ENCODE measurements at regions not wholly inside any gene's neighbourhood (a gene's known extent, or its start where the extent isn't known, plus 50 kb on each side); places are given as distances from the start of the nearest gene placed in this dataset.

GRCh38 chr11:100593291-100593690 is 93.8 kb upstream of the ARHGAP42 start:
- Histone ChIP-seq H4K20me1 (ENCODE audit: insufficient read depth) (no peaks in the 10 kb centered on the region), H3K9me3 (ENCODE audit: insufficient read depth, low read depth) (0 out of 2 replicates have a peak, but pooled peaks cover 6% of the 10 kb centered on the region), H3K9me2 (ENCODE audit: insufficient read depth) (no peaks in the 10 kb centered on the region), H3K27ac (no peak overlapping the region), H3K36me3 (ENCODE audit: low read depth) (no peaks in the 10 kb centered on the region), H3F3A (ENCODE audit: insufficient read depth, low read depth) (no peaks in the 10 kb centered on the region), H3K4me3 (no peak overlapping the region), H3K4me1 (replicated peaks; ENCODE audit: insufficient read depth) (no peaks in the 10 kb centered on the region), H3K27me3 (ENCODE audit: insufficient read depth, low read depth) (no peaks in the 10 kb centered on the region), H3K4me2 (no peak overlapping the region), H3K79me2 (ENCODE audit: low read depth) (no peaks in the 10 kb centered on the region), H2AFZ (no peak overlapping the region)
- intact Hi-C loops (cut with micrococcal nuclease; ENCODE audit: unreplicated experiment), result no loop called here
- no peak for DNase-seq
- ChIA-PET CTCF (no interaction called here), POLR2A (ENCODE audit: unreplicated experiment) (no interaction called here)
- BruUV-seq (replicated peaks), result no TSS peak
- no peak for TF ChIP-seq CTCF (conservative IDR thresholded peaks at IDR 0.05)
- no peak for TF ChIP-seq EZH2 (IDR thresholded peaks at IDR 0.05; ENCODE audit: low read depth)

GRCh38 chr11:100594320-100594719 is 92.8 kb upstream of the ARHGAP42 start:
- Histone ChIP-seq H3K27ac (no peak overlapping the region), H3K4me1 (replicated peaks; ENCODE audit: insufficient read depth) (no peaks in the 10 kb centered on the region), H3K4me3 (no peak overlapping the region), H2AFZ (no peak overlapping the region), H3F3A (ENCODE audit: insufficient read depth, low read depth) (no peaks in the 10 kb centered on the region), H3K9me2 (ENCODE audit: insufficient read depth) (no peaks in the 10 kb centered on the region), H4K20me1 (ENCODE audit: insufficient read depth) (no peaks in the 10 kb centered on the region), H3K4me2 (no peak overlapping the region), H3K36me3 (ENCODE audit: low read depth) (no peaks in the 10 kb centered on the region), H3K27me3 (ENCODE audit: insufficient read depth, low read depth) (no peaks in the 10 kb centered on the region), H3K9me3 (ENCODE audit: insufficient read depth, low read depth) (0 out of 2 replicates have a peak, but pooled peaks cover 6% of the 10 kb centered on the region), H3K79me2 (ENCODE audit: low read depth) (no peaks in the 10 kb centered on the region)
- BruUV-seq (replicated peaks), result no TSS peak
- DNase-seq, result no peak
- CTCF ChIA-PET, result no interaction called here
- POLR2A ChIA-PET (ENCODE audit: unreplicated experiment), result no interaction called here
- TF ChIP-seq CTCF (conservative IDR thresholded peaks at IDR 0.05), result no peak
- no peak for TF ChIP-seq EZH2 (IDR thresholded peaks at IDR 0.05; ENCODE audit: low read depth)
- intact Hi-C loops (cut with micrococcal nuclease; ENCODE audit: unreplicated experiment), result no loop called here

DNA sequence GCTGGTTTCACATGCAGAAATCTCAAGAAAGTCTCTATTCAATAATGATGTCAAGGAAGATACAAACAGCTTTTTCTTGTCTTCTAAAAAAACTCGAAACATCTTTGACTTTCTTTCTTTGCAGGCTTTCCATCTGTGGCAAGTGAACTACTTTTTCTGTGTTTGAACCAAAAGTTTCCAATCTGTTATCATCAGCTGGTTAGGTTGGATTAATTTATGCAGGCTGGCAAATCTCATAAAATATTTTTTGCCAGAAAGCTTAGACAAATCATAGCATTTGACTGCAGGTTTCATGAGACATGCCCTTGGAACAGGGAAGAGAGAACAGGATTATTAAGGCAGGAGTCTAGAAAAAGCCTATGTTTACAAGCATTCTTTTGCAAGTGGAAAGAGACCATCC is 86.1 kb upstream of the ARHGAP42 start:
- Histone ChIP-seq H4K20me1 (ENCODE audit: insufficient read depth) (no peaks in the 10 kb centered on the region), H3K4me2 (no peak overlapping the region), H3K9me2 (ENCODE audit: insufficient read depth) (no peaks in the 10 kb centered on the region), H3F3A (ENCODE audit: insufficient read depth, low read depth) (no peaks in the 10 kb centered on the region), H3K4me1 (replicated peaks; ENCODE audit: insufficient read depth) (no peaks in the 10 kb centered on the region), H3K27ac (no peak overlapping the region), H3K36me3 (ENCODE audit: low read depth) (no peaks in the 10 kb centered on the region), H2AFZ (no peak overlapping the region), H3K9me3 (ENCODE audit: insufficient read depth, low read depth) (no peaks in the 10 kb centered on the region), H3K27me3 (ENCODE audit: insufficient read depth, low read depth) (no peaks in the 10 kb centered on the region), H3K4me3 (no peak overlapping the region), H3K79me2 (ENCODE audit: low read depth) (no peaks in the 10 kb centered on the region)
- DNase-seq, result no peak
- ChIA-PET CTCF (no interaction called here), POLR2A (ENCODE audit: unreplicated experiment) (no interaction called here)
- intact Hi-C loops (cut with micrococcal nuclease; ENCODE audit: unreplicated experiment), result loop anchor here (10.0 kb wide), 1 partner anchor 64 kb away; no protein-coding TSS in a partner anchor
- BruUV-seq (replicated peaks), result no TSS peak
- TF ChIP-seq EZH2 (IDR thresholded peaks at IDR 0.05; ENCODE audit: low read depth) (no peak), CTCF (conservative IDR thresholded peaks at IDR 0.05) (no peak)
